Peyer's patch (tissue), 4 donors: ENCODE measurements at regions not wholly inside any gene's neighbourhood (a gene's known extent, or its start where the extent isn't known, plus 50 kb on each side); places are given as distances from the start of the nearest gene placed in this dataset.

Experiments
- CTCF ChIP-seq, 6 experiments: fragments of 450-650 bp in 4 of 6; fragments of 200-600 bp in 2 of 6; sonication (generic) in 1 of 6; IDR thresholded peaks; one replicate each; pipeline ENCODE4 v1.5.1; 2017 to 2019; ENCODE audit warnings: antibody characterized with exemption in 6 of 6, mild to moderate bottlenecking in 3 of 6, moderate library complexity in 1 of 6
- POLR2A ChIP-seq, 2 donors: fragments of 450-650 bp; IDR thresholded peaks; one replicate each; pipeline ENCODE4 v1.5.1; 2017; ENCODE audit warnings: antibody characterized with exemption in 2 of 2, mild to moderate bottlenecking in 2 of 2, moderate library complexity in 2 of 2

GRCh38 chr5:82942083-82942881 is 134.9 kb downstream of the TMEM167A start:
- TF ChIP-seq CTCF (IDR thresholded peaks at IDR 0.05) = no peak
- TF ChIP-seq POLR2A (IDR thresholded peaks at IDR 0.05) = no peak
